GM23338 (cell line): ENCODE measurements at regions not wholly inside any gene's neighbourhood (a gene's known extent, or its start where the extent isn't known, plus 50 kb on each side); places are given as distances from the start of the nearest gene placed in this dataset.
"Not testable (repeated sequence)": the region's sequence is repeated elsewhere in the genome, so short reads cannot be mapped to it uniquely, and the experiment has no call there.

Source experiments
- ATAC-seq: fragments of 200-7000 bp; cut with Tn5 transposase; 3 replicates; pipeline ENCODE4 v1.9.1; 2020
- DNase-seq: peaks from one replicate; pipeline ENCODE4 v3.0.0-alpha.2; 2015; ENCODE audit warnings: low spot score
- H2AFZ ChIP-seq: fragments of 200-600 bp; sonication (generic); 2 replicates; pipeline ENCODE4 v1.8.0; 2016; ENCODE audit warnings: antibody characterized with exemption, mild to moderate bottlenecking, moderate library complexity
- H3F3A ChIP-seq: fragments of 200-600 bp; sonication (generic); replicated peaks from 2 replicates; pipeline ENCODE4 v1.8.0; 2017; ENCODE audit warnings: antibody characterized with exemption, mixed run types, low read depth
- H3K27ac ChIP-seq: fragments of 200-600 bp; sonication (generic); 2 replicates; pipeline ENCODE4 v1.6.1; 2016; ENCODE audit warnings: low read depth
- H3K27me3 ChIP-seq: fragments of 200-600 bp; sonication (generic); 2 replicates; pipeline ENCODE4 v1.8.0; 2016; ENCODE audit warnings: mild to moderate bottlenecking, mixed run types, moderate library complexity; ENCODE audit not compliant: insufficient read depth
- H3K36me3 ChIP-seq: fragments of 200-600 bp; sonication (generic); 2 replicates; pipeline ENCODE4 v1.8.0; 2016; ENCODE audit warnings: mild to moderate bottlenecking; ENCODE audit not compliant: insufficient read depth
- H3K4me1 ChIP-seq: fragments of 200-600 bp; sonication (generic); 2 replicates; pipeline ENCODE4 v1.8.0; 2016; ENCODE audit warnings: mild to moderate bottlenecking, moderate library complexity; ENCODE audit not compliant: insufficient read depth
- H3K4me2 ChIP-seq: fragments of 200-600 bp; sonication (generic); 2 replicates; pipeline ENCODE4 v1.7.1; 2017; ENCODE audit warnings: mixed run types
- H3K4me3 ChIP-seq: fragments of 200-600 bp; sonication (generic); 2 replicates; pipeline ENCODE4 v1.6.1; 2016; ENCODE audit warnings: mixed run types
- H3K79me2 ChIP-seq: fragments of 200-600 bp; sonication (generic); replicated peaks from 2 replicates; pipeline ENCODE4 v1.8.0; 2017; ENCODE audit warnings: mild to moderate bottlenecking; ENCODE audit not compliant: insufficient read depth
- H3K9me2 ChIP-seq: fragments of 200-600 bp; sonication (generic); 2 replicates; pipeline ENCODE4 v1.8.0; 2017; ENCODE audit not compliant: insufficient read depth
- H4K20me1 ChIP-seq: fragments of 200-600 bp; sonication (generic); replicated peaks from 2 replicates; pipeline ENCODE4 v1.8.0; 2017; ENCODE audit warnings: mild to moderate bottlenecking; ENCODE audit not compliant: insufficient read depth
- H3K27ac Mint-ChIP-seq: 2 replicates; pipeline ENCODE4 v1.8.0; 2020; ENCODE audit warnings: inconsistent platforms, mild to moderate bottlenecking, moderate library complexity, mixed read lengths
- H3K27me3 Mint-ChIP-seq: 3 replicates; pipeline ENCODE4 v1.8.0; 2022; ENCODE audit warnings: low read depth, mild to moderate bottlenecking, moderate library complexity, mixed read lengths, inconsistent platforms; ENCODE audit not compliant: insufficient read depth, poor library complexity
- H3K36me3 Mint-ChIP-seq: 3 replicates; pipeline ENCODE4 v1.8.0; 2021; ENCODE audit warnings: low read depth, mild to moderate bottlenecking, inconsistent platforms, moderate library complexity, mixed read lengths
- H3K4me1 Mint-ChIP-seq: 3 replicates; pipeline ENCODE4 v1.8.0; 2020; ENCODE audit warnings: mild to moderate bottlenecking, inconsistent platforms, mixed read lengths
- H3K4me3 Mint-ChIP-seq: 3 replicates; pipeline ENCODE4 v1.8.0; 2021; ENCODE audit warnings: moderate library complexity, mild to moderate bottlenecking, inconsistent platforms, mixed read lengths
- H3K9me3 Mint-ChIP-seq: 3 replicates; pipeline ENCODE4 v1.8.0; 2020; ENCODE audit warnings: moderate library complexity, mild to moderate bottlenecking, inconsistent platforms, mixed read lengths
- CREB1 ChIP-seq: fragments of 250-450 bp; sonication (Bioruptor Pico); IDR thresholded peaks from 2 replicates; pipeline ENCODE4 v1.5.0; 2020; ENCODE audit warnings: low read depth, mild to moderate bottlenecking, moderate library complexity
- ETS1 ChIP-seq: IDR thresholded peaks from 2 replicates; pipeline ENCODE4 v1.6.1; 2016; ENCODE audit warnings: antibody characterized with exemption
- EZH2phosphoT487 ChIP-seq: fragments of 200-600 bp; sonication (generic); IDR thresholded peaks from one replicate; pipeline ENCODE4 v1.8.1; 2018; ENCODE audit warnings: antibody characterized with exemption; ENCODE audit not compliant: unreplicated experiment
- JUNB ChIP-seq: IDR thresholded peaks from one replicate; pipeline ENCODE4 v1.6.1; 2016; ENCODE audit warnings: antibody characterized with exemption; ENCODE audit not compliant: unreplicated experiment
- REST ChIP-seq: IDR thresholded peaks from one replicate; pipeline ENCODE4 v1.6.1; 2018; ENCODE audit warnings: antibody characterized with exemption; ENCODE audit not compliant: unreplicated experiment
- STAT1 ChIP-seq: IDR thresholded peaks from one replicate; pipeline ENCODE4 v1.6.1; 2016; ENCODE audit warnings: antibody characterized with exemption; ENCODE audit not compliant: unreplicated experiment
- ZNF331 ChIP-seq: fragments of 250-450 bp; sonication (Bioruptor Pico); IDR thresholded peaks from 2 replicates; pipeline ENCODE4 v1.5.0; 2020; ENCODE audit warnings: low read depth, mild to moderate bottlenecking, moderate library complexity
- TF ChIP-seq, protein P1 (sequence below): fragments of 250-450 bp; sonication (Bioruptor Pico); IDR thresholded peaks from 2 replicates; pipeline ENCODE4 v1.5.0; 2020; ENCODE audit warnings: mild to moderate bottlenecking, moderate library complexity

DNA sequence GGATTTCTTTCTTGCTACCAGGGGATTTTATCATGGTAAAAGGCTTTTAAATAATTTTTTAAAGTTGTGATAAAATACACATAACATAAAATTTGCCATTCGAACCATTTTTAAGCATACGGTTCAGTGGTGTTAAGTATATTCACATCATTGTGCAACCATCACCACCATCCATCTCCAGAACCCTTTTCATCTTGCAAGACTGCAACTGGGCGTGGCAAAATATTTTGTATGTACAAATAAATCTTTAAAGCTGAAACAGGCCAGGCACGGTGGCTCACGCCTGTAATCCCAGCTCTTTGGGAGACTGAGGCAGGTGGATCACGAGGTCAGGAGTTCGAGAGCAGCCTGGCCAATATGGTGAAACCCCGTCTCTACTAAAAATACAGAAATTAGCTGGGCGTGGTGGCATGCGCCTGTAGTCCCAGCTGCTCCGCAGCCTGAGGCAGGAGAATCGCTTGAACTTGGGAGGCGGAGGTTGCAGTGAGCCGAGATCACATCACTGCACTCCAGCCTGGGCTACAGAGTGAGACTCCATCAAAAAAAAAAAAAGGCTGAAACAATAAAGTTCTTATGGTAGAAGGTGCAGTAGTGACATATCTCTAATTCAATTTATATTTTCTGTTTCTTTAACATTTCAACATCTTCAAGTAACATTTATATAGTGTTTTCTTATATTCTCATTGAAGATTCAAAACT, 138.6 kb downstream of the SOX4 start:
- peak overlapping the region; percentile 40; the same call in 1 of the 2 replicates for H3K27ac ChIP-seq
- H3K4me3 ChIP-seq, H3K36me3 ChIP-seq, DNase-seq, H3K4me3 Mint-ChIP-seq, H2AFZ ChIP-seq, H3K27me3 Mint-ChIP-seq, H3K9me2 ChIP-seq, H3F3A ChIP-seq, H3K27me3 ChIP-seq, ATAC-seq, H4K20me1 ChIP-seq, H3K9me3 Mint-ChIP-seq: not testable (repeated sequence)
- peak overlapping the region; percentile 75 for H3K27ac Mint-ChIP-seq
- peaks cover 67% of the 10 kb centered on the region for H3K4me1 ChIP-seq
- H3K36me3 Mint-ChIP-seq: peaks cover 18% of the 10 kb centered on the region
- H3K4me2 ChIP-seq: peak overlapping the region; percentile 59; the same call in 1 of the 2 replicates
- peaks cover 66% of the 10 kb centered on the region for H3K4me1 Mint-ChIP-seq
- peaks cover 100% of the 10 kb centered on the region for H3K79me2 ChIP-seq

DNA sequence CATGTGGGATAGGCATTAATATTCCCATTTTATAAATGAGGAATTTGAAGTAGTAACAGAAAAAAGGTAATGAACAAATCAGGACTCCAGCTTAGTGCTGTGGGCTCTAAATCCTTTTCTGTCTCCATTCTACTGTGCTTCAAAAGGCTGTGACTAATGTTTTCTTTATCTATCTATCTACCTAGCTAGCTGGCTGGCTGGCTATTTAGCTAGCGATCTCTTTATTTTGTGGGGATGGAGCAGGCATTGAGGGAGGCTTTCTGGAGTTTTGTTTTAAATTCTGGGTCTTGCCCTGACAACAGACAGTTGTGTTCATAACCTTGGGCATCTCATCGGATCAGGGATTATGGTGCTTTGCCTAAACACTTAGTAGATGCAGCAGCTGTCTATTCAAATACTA, 139.2 kb downstream of the SOX4 start:
- Histone ChIP-seq H4K20me1 (peaks cover 8% of the 10 kb centered on the region), H3K4me3 (no peak overlapping the region), H3K4me1 (peaks cover 73% of the 10 kb centered on the region), H3K27ac (peak overlapping the region; percentile 68), H3K4me2 (peak overlapping the region; percentile 59), H3F3A (0 out of 2 replicates have a peak, but pooled peaks cover 9% of the 10 kb centered on the region), H2AFZ (no peak overlapping the region), H3K79me2 (peaks cover 100% of the 10 kb centered on the region), H3K36me3 (no peaks in the 10 kb centered on the region), H3K27me3 (no peaks in the 10 kb centered on the region), H3K9me2 (no peaks in the 10 kb centered on the region)
- Mint-ChIP-seq H3K4me3 (no peak overlapping the region), H3K36me3 (peaks cover 16% of the 10 kb centered on the region), H3K27me3 (peaks cover 6% of the 10 kb centered on the region), H3K27ac (peak overlapping the region; percentile 85), H3K4me1 (peaks cover 72% of the 10 kb centered on the region), H3K9me3 (no peaks in the 10 kb centered on the region)
- ATAC-seq (peak; percentile 21; the same call in 2 of the 3 replicates), DNase-seq (no peak)
- TF ChIP-seq, protein P1, sequence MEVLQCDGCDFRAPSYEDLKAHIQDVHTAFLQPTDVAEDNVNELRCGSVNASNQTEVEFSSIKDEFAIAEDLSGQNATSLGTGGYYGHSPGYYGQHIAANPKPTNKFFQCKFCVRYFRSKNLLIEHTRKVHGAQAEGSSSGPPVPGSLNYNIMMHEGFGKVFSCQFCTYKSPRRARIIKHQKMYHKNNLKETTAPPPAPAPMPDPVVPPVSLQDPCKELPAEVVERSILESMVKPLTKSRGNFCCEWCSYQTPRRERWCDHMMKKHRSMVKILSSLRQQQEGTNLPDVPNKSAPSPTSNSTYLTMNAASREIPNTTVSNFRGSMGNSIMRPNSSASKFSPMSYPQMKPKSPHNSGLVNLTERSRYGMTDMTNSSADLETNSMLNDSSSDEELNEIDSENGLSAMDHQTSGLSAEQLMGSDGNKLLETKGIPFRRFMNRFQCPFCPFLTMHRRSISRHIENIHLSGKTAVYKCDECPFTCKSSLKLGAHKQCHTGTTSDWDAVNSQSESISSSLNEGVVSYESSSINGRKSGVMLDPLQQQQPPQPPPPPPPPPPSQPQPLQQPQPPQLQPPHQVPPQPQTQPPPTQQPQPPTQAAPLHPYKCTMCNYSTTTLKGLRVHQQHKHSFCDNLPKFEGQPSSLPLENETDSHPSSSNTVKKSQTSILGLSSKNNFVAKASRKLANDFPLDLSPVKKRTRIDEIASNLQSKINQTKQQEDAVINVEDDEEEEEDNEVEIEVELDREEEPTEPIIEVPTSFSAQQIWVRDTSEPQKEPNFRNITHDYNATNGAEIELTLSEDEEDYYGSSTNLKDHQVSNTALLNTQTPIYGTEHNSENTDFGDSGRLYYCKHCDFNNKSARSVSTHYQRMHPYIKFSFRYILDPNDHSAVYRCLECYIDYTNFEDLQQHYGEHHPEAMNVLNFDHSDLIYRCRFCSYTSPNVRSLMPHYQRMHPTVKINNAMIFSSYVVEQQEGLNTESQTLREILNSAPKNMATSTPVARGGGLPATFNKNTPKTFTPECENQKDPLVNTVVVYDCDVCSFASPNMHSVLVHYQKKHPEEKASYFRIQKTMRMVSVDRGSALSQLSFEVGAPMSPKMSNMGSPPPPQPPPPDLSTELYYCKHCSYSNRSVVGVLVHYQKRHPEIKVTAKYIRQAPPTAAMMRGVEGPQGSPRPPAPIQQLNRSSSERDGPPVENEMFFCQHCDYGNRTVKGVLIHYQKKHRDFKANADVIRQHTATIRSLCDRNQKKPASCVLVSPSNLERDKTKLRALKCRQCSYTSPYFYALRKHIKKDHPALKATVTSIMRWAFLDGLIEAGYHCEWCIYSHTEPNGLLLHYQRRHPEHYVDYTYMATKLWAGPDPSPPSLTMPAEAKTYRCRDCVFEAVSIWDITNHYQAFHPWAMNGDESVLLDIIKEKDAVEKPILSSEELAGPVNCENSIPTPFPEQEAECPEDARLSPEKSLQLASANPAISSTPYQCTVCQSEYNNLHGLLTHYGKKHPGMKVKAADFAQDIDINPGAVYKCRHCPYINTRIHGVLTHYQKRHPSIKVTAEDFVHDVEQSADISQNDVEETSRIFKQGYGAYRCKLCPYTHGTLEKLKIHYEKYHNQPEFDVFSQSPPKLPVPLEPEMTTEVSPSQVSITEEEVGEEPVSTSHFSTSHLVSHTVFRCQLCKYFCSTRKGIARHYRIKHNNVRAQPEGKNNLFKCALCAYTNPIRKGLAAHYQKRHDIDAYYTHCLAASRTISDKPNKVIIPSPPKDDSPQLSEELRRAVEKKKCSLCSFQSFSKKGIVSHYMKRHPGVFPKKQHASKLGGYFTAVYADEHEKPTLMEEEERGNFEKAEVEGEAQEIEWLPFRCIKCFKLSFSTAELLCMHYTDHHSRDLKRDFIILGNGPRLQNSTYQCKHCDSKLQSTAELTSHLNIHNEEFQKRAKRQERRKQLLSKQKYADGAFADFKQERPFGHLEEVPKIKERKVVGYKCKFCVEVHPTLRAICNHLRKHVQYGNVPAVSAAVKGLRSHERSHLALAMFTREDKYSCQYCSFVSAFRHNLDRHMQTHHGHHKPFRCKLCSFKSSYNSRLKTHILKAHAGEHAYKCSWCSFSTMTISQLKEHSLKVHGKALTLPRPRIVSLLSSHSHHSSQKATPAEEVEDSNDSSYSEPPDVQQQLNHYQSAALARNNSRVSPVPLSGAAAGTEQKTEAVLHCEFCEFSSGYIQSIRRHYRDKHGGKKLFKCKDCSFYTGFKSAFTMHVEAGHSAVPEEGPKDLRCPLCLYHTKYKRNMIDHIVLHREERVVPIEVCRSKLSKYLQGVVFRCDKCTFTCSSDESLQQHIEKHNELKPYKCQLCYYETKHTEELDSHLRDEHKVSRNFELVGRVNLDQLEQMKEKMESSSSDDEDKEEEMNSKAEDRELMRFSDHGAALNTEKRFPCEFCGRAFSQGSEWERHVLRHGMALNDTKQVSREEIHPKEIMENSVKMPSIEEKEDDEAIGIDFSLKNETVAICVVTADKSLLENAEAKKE (CRISPR knock-in tag): no peak
- TF ChIP-seq STAT1 (no peak), ZNF331 (no peak), EZH2phosphoT487 (no peak), CREB1 (CRISPR knock-in tag) (no peak), REST (no peak), ETS1 (no peak), JUNB (no peak)
